ENCODE measurements at regions not wholly inside any gene's neighbourhood (a gene's known extent, or its start where the extent isn't known, plus 50 kb on each side); places are given as distances from the start of the nearest gene placed in this dataset.

- TF ChIP-seq, protein P1, sequence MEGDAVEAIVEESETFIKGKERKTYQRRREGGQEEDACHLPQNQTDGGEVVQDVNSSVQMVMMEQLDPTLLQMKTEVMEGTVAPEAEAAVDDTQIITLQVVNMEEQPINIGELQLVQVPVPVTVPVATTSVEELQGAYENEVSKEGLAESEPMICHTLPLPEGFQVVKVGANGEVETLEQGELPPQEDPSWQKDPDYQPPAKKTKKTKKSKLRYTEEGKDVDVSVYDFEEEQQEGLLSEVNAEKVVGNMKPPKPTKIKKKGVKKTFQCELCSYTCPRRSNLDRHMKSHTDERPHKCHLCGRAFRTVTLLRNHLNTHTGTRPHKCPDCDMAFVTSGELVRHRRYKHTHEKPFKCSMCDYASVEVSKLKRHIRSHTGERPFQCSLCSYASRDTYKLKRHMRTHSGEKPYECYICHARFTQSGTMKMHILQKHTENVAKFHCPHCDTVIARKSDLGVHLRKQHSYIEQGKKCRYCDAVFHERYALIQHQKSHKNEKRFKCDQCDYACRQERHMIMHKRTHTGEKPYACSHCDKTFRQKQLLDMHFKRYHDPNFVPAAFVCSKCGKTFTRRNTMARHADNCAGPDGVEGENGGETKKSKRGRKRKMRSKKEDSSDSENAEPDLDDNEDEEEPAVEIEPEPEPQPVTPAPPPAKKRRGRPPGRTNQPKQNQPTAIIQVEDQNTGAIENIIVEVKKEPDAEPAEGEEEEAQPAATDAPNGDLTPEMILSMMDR (IDR thresholded peaks at IDR 0.05), result no peak
- TF ChIP-seq POLR2A (IDR thresholded peaks at IDR 0.05; ENCODE audit: low read length) (no peak), EHMT2 (IDR thresholded peaks at IDR 0.05; ENCODE audit: low read depth) (no peak), EP300 (IDR thresholded peaks at IDR 0.05) (no peak), TP53 (CRISPR knock-in tag; IDR thresholded peaks at IDR 0.05) (no peak), HDAC2 (IDR thresholded peaks at IDR 0.05) (no peak), RAD21 (conservative IDR thresholded peaks at IDR 0.05 in 1 of 2, IDR thresholded peaks at IDR 0.05 in 1 of 2) (no peak), HOXA7 (CRISPR knock-in tag; IDR thresholded peaks at IDR 0.05) (no peak), RCOR1 (IDR thresholded peaks at IDR 0.05; ENCODE audit: low read depth, low read length) (no peak), CBX8 (IDR thresholded peaks at IDR 0.05) (no peak), ESRRA (IDR thresholded peaks at IDR 0.05; ENCODE audit: borderline replicate concordance, low read length) (no peak)
- TF ChIP-seq, protein P2, sequence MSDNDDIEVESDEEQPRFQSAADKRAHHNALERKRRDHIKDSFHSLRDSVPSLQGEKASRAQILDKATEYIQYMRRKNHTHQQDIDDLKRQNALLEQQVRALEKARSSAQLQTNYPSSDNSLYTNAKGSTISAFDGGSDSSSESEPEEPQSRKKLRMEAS (IDR thresholded peaks at IDR 0.05), result no peak
- TF ChIP-seq, protein P3, sequence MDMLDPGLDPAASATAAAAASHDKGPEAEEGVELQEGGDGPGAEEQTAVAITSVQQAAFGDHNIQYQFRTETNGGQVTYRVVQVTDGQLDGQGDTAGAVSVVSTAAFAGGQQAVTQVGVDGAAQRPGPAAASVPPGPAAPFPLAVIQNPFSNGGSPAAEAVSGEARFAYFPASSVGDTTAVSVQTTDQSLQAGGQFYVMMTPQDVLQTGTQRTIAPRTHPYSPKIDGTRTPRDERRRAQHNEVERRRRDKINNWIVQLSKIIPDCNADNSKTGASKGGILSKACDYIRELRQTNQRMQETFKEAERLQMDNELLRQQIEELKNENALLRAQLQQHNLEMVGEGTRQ (IDR thresholded peaks at IDR 0.05), result no peak
- TF ChIP-seq, protein P4, sequence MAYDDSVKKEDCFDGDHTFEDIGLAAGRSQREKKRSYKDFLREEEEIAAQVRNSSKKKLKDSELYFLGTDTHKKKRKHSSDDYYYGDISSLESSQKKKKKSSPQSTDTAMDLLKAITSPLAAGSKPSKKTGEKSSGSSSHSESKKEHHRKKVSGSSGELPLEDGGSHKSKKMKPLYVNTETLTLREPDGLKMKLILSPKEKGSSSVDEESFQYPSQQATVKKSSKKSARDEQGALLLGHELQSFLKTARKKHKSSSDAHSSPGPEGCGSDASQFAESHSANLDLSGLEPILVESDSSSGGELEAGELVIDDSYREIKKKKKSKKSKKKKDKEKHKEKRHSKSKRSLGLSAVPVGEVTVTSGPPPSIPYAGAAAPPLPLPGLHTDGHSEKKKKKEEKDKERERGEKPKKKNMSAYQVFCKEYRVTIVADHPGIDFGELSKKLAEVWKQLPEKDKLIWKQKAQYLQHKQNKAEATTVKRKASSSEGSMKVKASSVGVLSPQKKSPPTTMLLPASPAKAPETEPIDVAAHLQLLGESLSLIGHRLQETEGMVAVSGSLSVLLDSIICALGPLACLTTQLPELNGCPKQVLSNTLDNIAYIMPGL (CRISPR knock-in tag; IDR thresholded peaks at IDR 0.05; ENCODE audit: borderline replicate concordance), result no peak
Observed at GRCh38 chr12:110794623-110795280, 52.0 kb upstream of the CCDC63 start.
